Natural killer cell (primary cell): ENCODE measurements at regions not wholly inside any gene's neighbourhood (a gene's known extent, or its start where the extent isn't known, plus 50 kb on each side); places are given as distances from the start of the nearest gene placed in this dataset.

Experiments
- ATAC-seq, 3 donors: fragments of 150-1000 bp in 2 of 3; fragments of 200-7000 bp in 1 of 3; cut with Tn5 transposase; 1 replicate in 1 of 3; 2 replicates in 2 of 3; pipeline ENCODE4 v1.10.0; 2021; ENCODE audit warnings: mild to moderate bottlenecking in 2 of 3, moderate library complexity in 2 of 3
- DNase-seq, 2 donors: peaks; one replicate each; pipeline versions ENCODE4 v3.0.0 to v3.0.0-alpha.2; 2013 to 2021; ENCODE audit warnings: mixed read lengths in 1 of 2
- H3K27ac ChIP-seq: one replicate; pipeline ENCODE4 v1.5.1; 2013; ENCODE audit warnings: mild to moderate bottlenecking, low read length
- H3K27me3 ChIP-seq: one replicate; pipeline ENCODE4 v1.6.1; 2013; ENCODE audit warnings: low read length; ENCODE audit not compliant: control insufficient read depth, insufficient read depth
- H3K36me3 ChIP-seq: one replicate; pipeline ENCODE4 v1.6.1; 2013; ENCODE audit warnings: low read length; ENCODE audit not compliant: control insufficient read depth, insufficient read depth
- H3K4me1 ChIP-seq: one replicate; pipeline ENCODE4 v1.6.1; 2013; ENCODE audit warnings: low read length; ENCODE audit not compliant: control insufficient read depth, insufficient read depth
- H3K4me3 ChIP-seq: one replicate; pipeline ENCODE4 v1.5.1; 2013; ENCODE audit warnings: low read length
- H3K9me3 ChIP-seq: one replicate; pipeline ENCODE4 v1.6.1; 2013; ENCODE audit warnings: low read length; ENCODE audit not compliant: control insufficient read depth, insufficient read depth
- H3K27ac Mint-ChIP-seq, 2 donors: one replicate each; pipeline ENCODE4 v1.8.0; 2022; ENCODE audit warnings: mild to moderate bottlenecking in 2 of 2, mixed read lengths in 2 of 2, moderate library complexity in 1 of 2
- H3K27me3 Mint-ChIP-seq, 2 donors: one replicate each; pipeline ENCODE4 v1.8.0; 2022; ENCODE audit warnings: low read depth in 2 of 2, mixed read lengths in 2 of 2
- H3K36me3 Mint-ChIP-seq: one replicate; pipeline ENCODE4 v1.8.0; 2022; ENCODE audit warnings: mixed read lengths
- H3K4me1 Mint-ChIP-seq, 2 donors: one replicate each; pipeline ENCODE4 v1.8.0; 2022; ENCODE audit warnings: mixed read lengths in 2 of 2
- H3K4me3 Mint-ChIP-seq: one replicate; pipeline ENCODE4 v1.8.0; 2022; ENCODE audit warnings: mild to moderate bottlenecking, moderate library complexity, mixed read lengths
- H3K9me3 Mint-ChIP-seq, 2 donors: one replicate each; pipeline ENCODE4 v1.8.0; 2022; ENCODE audit warnings: mixed read lengths in 2 of 2
- CTCF ChIP-seq: fragments of 200-600 bp; IDR thresholded peaks from one replicate; pipeline ENCODE4 v1.8.0; 2022; ENCODE audit warnings: antibody characterized with exemption
- WGBS: methylation state at CpG from one replicate; pipeline ENCODE4 v1.1.7; 2013; ENCODE audit warnings: missing lambda C conversion rate; ENCODE audit not compliant: insufficient coverage; 5-methylcytosine and 5-hydroxymethylcytosine counted together
- intact Hi-C: fragments of 100-400 bp; cut with micrococcal nuclease; formaldehyde crosslinking; loops from one replicate; pipeline ENCODE4 v1.14.2; 2022

- H3K36me3 ChIP-seq = no peaks in the 10 kb centered on the region
- no peak overlapping the region for H3K4me3 ChIP-seq
- DNase-seq = no peak
- no peak overlapping the region for H3K27ac ChIP-seq
- H3K27me3 Mint-ChIP-seq = no peaks in the 10 kb centered on the region
- WGBS = 100% methylated on average over 1 of the region's 2 CpGs
- intact Hi-C loops = no loop called here
- H3K9me3 ChIP-seq = no peaks in the 10 kb centered on the region
- H3K9me3 Mint-ChIP-seq = peaks cover 9 to 12% of the 10 kb centered on the region in 2 donors
- H3K4me3 Mint-ChIP-seq = no peak overlapping the region
- no peak overlapping the region for H3K27ac Mint-ChIP-seq
- H3K27me3 ChIP-seq = no peaks in the 10 kb centered on the region
- ATAC-seq = no peak
- no peaks in the 10 kb centered on the region for H3K4me1 Mint-ChIP-seq
- no peaks in the 10 kb centered on the region for H3K4me1 ChIP-seq
- peaks cover 11% of the 10 kb centered on the region for H3K36me3 Mint-ChIP-seq
- TF ChIP-seq CTCF = no peak
Measured at GRCh38 chr3:145190138-145190537, 970.8 kb downstream of the PLOD2 start.

GRCh38 chr3:145190761-145191160 lies 970.2 kb downstream of the PLOD2 start:
- DNase-seq (no peak), ATAC-seq (no peak)
- Mint-ChIP-seq H3K36me3 (peaks cover 11% of the 10 kb centered on the region), H3K4me1 (no peaks in the 10 kb centered on the region), H3K27me3 (no peaks in the 10 kb centered on the region), H3K27ac (no peak overlapping the region), H3K4me3 (no peak overlapping the region), H3K9me3 (peaks cover 9 to 12% of the 10 kb centered on the region in 2 donors)
- Histone ChIP-seq H3K4me1 (no peaks in the 10 kb centered on the region), H3K36me3 (no peaks in the 10 kb centered on the region), H3K27me3 (no peaks in the 10 kb centered on the region), H3K27ac (no peak overlapping the region), H3K9me3 (no peaks in the 10 kb centered on the region), H3K4me3 (no peak overlapping the region)
- intact Hi-C loops = no loop called here
- no peak for TF ChIP-seq CTCF
- no CpG with 5 or more reads among the region's 1 CpG for WGBS

- intact Hi-C loops = no loop called here
- no peak overlapping the region for H3K27ac Mint-ChIP-seq
- H3K4me1 Mint-ChIP-seq = no peaks in the 10 kb centered on the region
- no peaks in the 10 kb centered on the region for H3K36me3 ChIP-seq
- no peak overlapping the region for H3K27ac ChIP-seq
- DNase-seq = no peak
- H3K4me3 ChIP-seq = no peak overlapping the region
- H3K27me3 Mint-ChIP-seq = no peaks in the 10 kb centered on the region
- no peaks in the 10 kb centered on the region for H3K9me3 ChIP-seq
- no peak for ATAC-seq
- no peaks in the 10 kb centered on the region for H3K4me1 ChIP-seq
- no peaks in the 10 kb centered on the region for H3K27me3 ChIP-seq
- WGBS = 80% methylated on average over 1 of the region's 1 CpG
- peaks cover 11% of the 10 kb centered on the region for H3K36me3 Mint-ChIP-seq
- H3K9me3 Mint-ChIP-seq = peaks cover 10 to 12% of the 10 kb centered on the region in 2 donors
- no peak overlapping the region for H3K4me3 Mint-ChIP-seq
- TF ChIP-seq CTCF = no peak
Measured at GRCh38 chr3:145191543-145191942, 969.4 kb downstream of the PLOD2 start.

- no peak overlapping the region for H3K27ac Mint-ChIP-seq
- no peaks in the 10 kb centered on the region for H3K27me3 Mint-ChIP-seq
- WGBS = no CpG with 5 or more reads among the region's 1 CpG
- Histone ChIP-seq H3K4me3 (no peak overlapping the region), H3K27me3 (no peaks in the 10 kb centered on the region), H3K27ac (no peak overlapping the region), H3K9me3 (peaks cover 6% of the 10 kb centered on the region), H3K4me1 (no peaks in the 10 kb centered on the region), H3K36me3 (no peaks in the 10 kb centered on the region)
- TF ChIP-seq CTCF = no peak
- H3K9me3 Mint-ChIP-seq = peaks cover 16 to 18% of the 10 kb centered on the region in 2 donors
- no peak for ATAC-seq
- peaks cover 20% of the 10 kb centered on the region for H3K36me3 Mint-ChIP-seq
- intact Hi-C loops = no loop called here
- no peak overlapping the region for H3K4me3 Mint-ChIP-seq
- no peaks in the 10 kb centered on the region for H3K4me1 Mint-ChIP-seq
- no peak for DNase-seq
Measured at GRCh38 chr3:145197051-145197820, 963.7 kb downstream of the PLOD2 start.
